Right cardiac atrium (tissue), 5 donors: ENCODE measurements at regions not wholly inside any gene's neighbourhood (a gene's known extent, or its start where the extent isn't known, plus 50 kb on each side); places are given as distances from the start of the nearest gene placed in this dataset.

ENCODE experiments used
- ATAC-seq, 2 donors: fragments of 200-7000 bp; cut with Tn5 transposase; one replicate each; pipeline versions ENCODE4 v1.8.0 to v1.9.1; 2020; ENCODE audit warnings: moderate library complexity in 2 of 2, mild to moderate bottlenecking in 1 of 2
- DNase-seq, 3 donors: peaks; one replicate each; pipeline ENCODE4 v3.0.0-alpha.2; 2020
- H3K27ac ChIP-seq: one replicate; pipeline ENCODE4 v1.5.1; 2013; ENCODE audit warnings: mild to moderate bottlenecking, low read length, control low read depth, moderate library complexity
- H3K27me3 ChIP-seq: one replicate; pipeline ENCODE4 v1.6.1; 2013; ENCODE audit not compliant: control insufficient read depth, insufficient read depth
- H3K4me1 ChIP-seq: one replicate; pipeline ENCODE4 v1.6.1; 2013; ENCODE audit warnings: low read length; ENCODE audit not compliant: control insufficient read depth, insufficient read depth
- H3K4me3 ChIP-seq: one replicate; pipeline ENCODE4 v1.5.1; 2013; ENCODE audit warnings: low read length, control low read depth
- H3K9me3 ChIP-seq: one replicate; pipeline ENCODE4 v1.6.1; 2013; ENCODE audit warnings: low read length; ENCODE audit not compliant: control insufficient read depth
- WGBS: extraction: QIAGEN DNeasy Blood & Tissue Kit; methylation state at CpG from one replicate; pipeline ENCODE4 v1.1.7; 2013; 5-methylcytosine and 5-hydroxymethylcytosine counted together
- intact Hi-C, 4 donors: fragments of 100-400 bp; cut with DNase I; formaldehyde crosslinking; loops; one replicate each; pipeline versions ENCODE4 v1.11.0 to v1.14.0; 2022 to 2023
- donor health status: healthy with polysubstance abuse.
- donor health status: DM: no; HTN: yes; CAD: no.
- donor health status: DM: no; HTN: no; CAD: no.
- donor health status: DM: no; HTN: yes; CAD: no; lungs with severe emphysema.
- donor health status: DM: yes; HTN: yes; CAD: no.

GRCh38 chr6:9484091-9484490 lies 930.8 kb downstream of the TFAP2A start:
- H3K27ac ChIP-seq = no peak overlapping the region
- intact Hi-C loops = no loop called here
- H3K9me3 ChIP-seq = no peaks in the 10 kb centered on the region
- DNase-seq = no peak
- no peak for ATAC-seq
- 77% methylated on average over 3 of the region's 3 CpGs for WGBS
- no peaks in the 10 kb centered on the region for H3K27me3 ChIP-seq
- no peaks in the 10 kb centered on the region for H3K4me1 ChIP-seq
- H3K4me3 ChIP-seq = no peak overlapping the region

- Histone ChIP-seq H3K27me3 (no peaks in the 10 kb centered on the region), H3K4me1 (no peaks in the 10 kb centered on the region), H3K4me3 (no peak overlapping the region), H3K27ac (no peak overlapping the region), H3K9me3 (no peaks in the 10 kb centered on the region)
- intact Hi-C loops = no loop called here
- DNase-seq (no peak), ATAC-seq (no peak)
- 63% methylated on average over 5 of the region's 5 CpGs for WGBS
Observed at GRCh38 chr6:9482030-9482738, 932.7 kb downstream of the TFAP2A start.

- DNase-seq (no peak), ATAC-seq (no peak)
- H3K4me1 ChIP-seq = no peaks in the 10 kb centered on the region
- no peak overlapping the region for H3K27ac ChIP-seq
- intact Hi-C loops = no loop called here
- no peak overlapping the region for H3K4me3 ChIP-seq
- WGBS = 48% methylated on average over 7 of the region's 7 CpGs
- no peaks in the 10 kb centered on the region for H3K9me3 ChIP-seq
- H3K27me3 ChIP-seq = no peaks in the 10 kb centered on the region
Observed at GRCh38 chr6:9481292-9482029, 933.4 kb downstream of the TFAP2A start.

- DNase-seq = no peak
- no peak for ATAC-seq
- H3K4me1 ChIP-seq = no peaks in the 10 kb centered on the region
- no peaks in the 10 kb centered on the region for H3K27me3 ChIP-seq
- H3K4me3 ChIP-seq = no peak overlapping the region
- 68% methylated on average over 3 of the region's 3 CpGs for WGBS
- intact Hi-C loops = no loop called here
- no peak overlapping the region for H3K27ac ChIP-seq
- no peaks in the 10 kb centered on the region for H3K9me3 ChIP-seq
Observed at GRCh38 chr6:9468277-9468676, 946.6 kb downstream of the TFAP2A start.

GRCh38 chr6:9467741-9468140 lies 947.1 kb downstream of the TFAP2A start:
- no peak overlapping the region for H3K27ac ChIP-seq
- ATAC-seq (no peak), DNase-seq (no peak)
- whole genome bisulfite sequencing = 73% methylated on average over 3 of the region's 3 CpGs
- H3K9me3 ChIP-seq = no peaks in the 10 kb centered on the region
- intact Hi-C loops = no loop called here
- no peaks in the 10 kb centered on the region for H3K27me3 ChIP-seq
- no peaks in the 10 kb centered on the region for H3K4me1 ChIP-seq
- H3K4me3 ChIP-seq = no peak overlapping the region

GRCh38 chr6:9464583-9464982 lies 950.3 kb downstream of the TFAP2A start:
- Histone ChIP-seq H3K4me3 (no peak overlapping the region), H3K27me3 (no peaks in the 10 kb centered on the region), H3K27ac (no peak overlapping the region), H3K4me1 (no peaks in the 10 kb centered on the region), H3K9me3 (no peaks in the 10 kb centered on the region)
- DNase-seq = no peak
- 56% methylated on average over 2 of the region's 2 CpGs for WGBS
- no peak for ATAC-seq
- intact Hi-C loops = no loop called here

GRCh38 chr6:9463311-9463710 lies 951.6 kb downstream of the TFAP2A start:
- 72% methylated on average over 4 of the region's 4 CpGs for WGBS
- H3K27me3 ChIP-seq = no peaks in the 10 kb centered on the region
- H3K9me3 ChIP-seq = no peaks in the 10 kb centered on the region
- DNase-seq (no peak), ATAC-seq (no peak)
- no peak overlapping the region for H3K27ac ChIP-seq
- intact Hi-C loops = no loop called here
- no peaks in the 10 kb centered on the region for H3K4me1 ChIP-seq
- H3K4me3 ChIP-seq = no peak overlapping the region

- Histone ChIP-seq H3K27ac (no peak overlapping the region), H3K4me1 (no peaks in the 10 kb centered on the region), H3K9me3 (no peaks in the 10 kb centered on the region), H3K27me3 (no peaks in the 10 kb centered on the region), H3K4me3 (no peak overlapping the region)
- intact Hi-C loops = no loop called here
- DNase-seq (no peak), ATAC-seq (no peak)
- WGBS = 73% methylated on average over 3 of the region's 3 CpGs
Observed at GRCh38 chr6:9461188-9461587, 953.7 kb downstream of the TFAP2A start.

- Histone ChIP-seq H3K27ac (no peak overlapping the region), H3K4me1 (no peaks in the 10 kb centered on the region), H3K4me3 (no peak overlapping the region), H3K27me3 (no peaks in the 10 kb centered on the region), H3K9me3 (no peaks in the 10 kb centered on the region)
- no peak for DNase-seq
- 86% methylated on average over 1 of the region's 1 CpG for WGBS
- no peak for ATAC-seq
- intact Hi-C loops = no loop called here
Observed at GRCh38 chr6:9458424-9458823, 956.5 kb downstream of the TFAP2A start.

- no peak overlapping the region for H3K4me3 ChIP-seq
- H3K27me3 ChIP-seq = no peaks in the 10 kb centered on the region
- H3K9me3 ChIP-seq = no peaks in the 10 kb centered on the region
- intact Hi-C loops = no loop called here
- no peak for DNase-seq
- 32% methylated on average over 7 of the region's 7 CpGs for WGBS
- H3K4me1 ChIP-seq = no peaks in the 10 kb centered on the region
- H3K27ac ChIP-seq = no peak overlapping the region
- ATAC-seq = no peak
Observed at GRCh38 chr6:9455864-9456658, 958.8 kb downstream of the TFAP2A start.

GRCh38 chr6:9439621-9440330 lies 975.1 kb downstream of the TFAP2A start:
- Histone ChIP-seq H3K9me3 (no peaks in the 10 kb centered on the region), H3K27me3 (no peaks in the 10 kb centered on the region), H3K27ac (no peak overlapping the region), H3K4me1 (no peaks in the 10 kb centered on the region), H3K4me3 (no peak overlapping the region)
- intact Hi-C loops = no loop called here
- WGBS = 88% methylated on average over 1 of the region's 1 CpG
- DNase-seq = no peak
- ATAC-seq = no peak
